IMR-90 (cell line): ENCODE measurements at regions not wholly inside any gene's neighbourhood (a gene's known extent, or its start where the extent isn't known, plus 50 kb on each side); places are given as distances from the start of the nearest gene placed in this dataset.

Experiments used
- ATAC-seq: fragments of 200-7000 bp; cut with Tn5 transposase; 2 replicates; pipeline ENCODE4 v1.9.1; 2020; ENCODE audit warnings: low read depth, mild to moderate bottlenecking, moderate library complexity
- BruUV-seq: library from RNA; stranded (reverse); fragments of 400-500 nt; replicated peaks from 2 replicates; lab custom pipeline; 2021; lab: Mats Ljungman, UMichigan
- CTCF ChIA-PET: fragments of 300-600 bp; formaldehyde crosslinking; extraction: SDS; loops from one replicate; lab custom pipeline; 2021; ENCODE audit warnings: antibody characterized with exemption; lab: Yijun Ruan, JAX
- POLR2A ChIA-PET: fragments of 300-600 bp; sonication (Branson Sonifier 250); formaldehyde crosslinking; loops from one replicate; lab custom pipeline; 2022; ENCODE audit warnings: antibody characterized with exemption; ENCODE audit not compliant: unreplicated experiment; lab: Charles Lee
- DNase-seq: peaks from one replicate; pipeline ENCODE4 v3.0.0; 2013
- H2AFZ ChIP-seq: replicated peaks from 2 replicates; pipeline ENCODE3; 2013; ENCODE audit warnings: low read length, mild to moderate bottlenecking; ENCODE audit not compliant: poor library complexity
- H2AK5ac ChIP-seq: 2 replicates; pipeline ENCODE4 v1.6.1; 2013; ENCODE audit warnings: low read depth, low read length, inconsistent platforms
- H2AK9ac ChIP-seq: replicated peaks from 2 replicates; pipeline ENCODE3; 2013; ENCODE audit warnings: mild to moderate bottlenecking, low read depth, low read length, moderate library complexity; ENCODE audit not compliant: poor library complexity
- H2BK120ac ChIP-seq: 2 replicates; pipeline ENCODE4 v1.6.1; 2013; ENCODE audit warnings: low read depth, low read length, inconsistent platforms
- H2BK15ac ChIP-seq: 3 replicates; pipeline ENCODE4 v1.6.1; 2013; ENCODE audit warnings: low read depth, low read length, inconsistent platforms
- H2BK20ac ChIP-seq: 2 replicates; pipeline ENCODE4 v1.6.1; 2013; ENCODE audit warnings: low read depth, mild to moderate bottlenecking, inconsistent platforms, low read length, moderate library complexity
- H2BK5ac ChIP-seq: 2 replicates; pipeline ENCODE4 v1.6.1; 2013; ENCODE audit warnings: mild to moderate bottlenecking, low read depth, low read length, inconsistent platforms; ENCODE audit not compliant: poor library complexity, severe bottlenecking
- H3K14ac ChIP-seq: replicated peaks from 2 replicates; pipeline ENCODE4 v1.6.1; 2013; ENCODE audit warnings: low read depth, low read length, inconsistent platforms
- H3K18ac ChIP-seq: 2 replicates; pipeline ENCODE4 v1.6.1; 2013; ENCODE audit warnings: low read depth, low read length, control low read depth
- H3K23ac ChIP-seq: 2 replicates; pipeline ENCODE4 v1.6.1; 2013; ENCODE audit warnings: low read depth, low read length, inconsistent platforms
- H3K27ac ChIP-seq: 2 replicates; pipeline ENCODE4 v1.5.1; 2013; ENCODE audit warnings: mild to moderate bottlenecking, control low read depth, low read length; ENCODE audit not compliant: insufficient read depth
- H3K27me3 ChIP-seq: 2 replicates; pipeline ENCODE4 v1.6.1; 2013; ENCODE audit warnings: low read length; ENCODE audit not compliant: control insufficient read depth, insufficient read depth
- H3K36me3 ChIP-seq: 2 replicates; pipeline ENCODE4 v1.6.1; 2013; ENCODE audit warnings: low read length, mixed read lengths; ENCODE audit not compliant: control insufficient read depth, insufficient read depth
- H3K4ac ChIP-seq: 2 replicates; pipeline ENCODE4 v1.6.1; 2013; ENCODE audit warnings: low read depth, low read length, inconsistent platforms
- H3K4me1 ChIP-seq: 2 replicates; pipeline ENCODE4 v1.6.1; 2013; ENCODE audit warnings: low read length, mixed read lengths; ENCODE audit not compliant: control insufficient read depth, insufficient read depth
- H3K4me2 ChIP-seq: 2 replicates; pipeline ENCODE4 v1.6.1; 2013; ENCODE audit warnings: low read depth, mild to moderate bottlenecking, control low read depth, low read length, moderate library complexity
- H3K4me3 ChIP-seq: 2 replicates; pipeline ENCODE4 v1.5.1; 2013; ENCODE audit warnings: low read depth, mild to moderate bottlenecking, control low read depth, low read length, moderate library complexity; ENCODE audit not compliant: insufficient read depth
- H3K56ac ChIP-seq: 2 replicates; pipeline ENCODE4 v1.6.1; 2013; ENCODE audit warnings: low read length, inconsistent platforms; ENCODE audit not compliant: insufficient read depth; ENCODE audit errors: extremely low read depth
- H3K79me1 ChIP-seq, 2 experiments: 2 replicates each; pipeline ENCODE4 v1.6.1; 2013; ENCODE audit warnings: low read length in 2 of 2, inconsistent platforms in 1 of 2, low read depth in 1 of 2
- H3K9ac ChIP-seq: 2 replicates; pipeline ENCODE4 v1.6.1; 2013; ENCODE audit warnings: low read depth, low read length, control low read depth
- H3K9me1 ChIP-seq: 2 replicates; pipeline ENCODE4 v1.6.1; 2013; ENCODE audit warnings: low read length, inconsistent platforms; ENCODE audit not compliant: insufficient read depth
- H3K9me3 ChIP-seq: 2 replicates; pipeline ENCODE4 v1.6.1; 2013; ENCODE audit warnings: low read length; ENCODE audit not compliant: control insufficient read depth, insufficient read depth
- H4K20me1 ChIP-seq: 2 replicates; pipeline ENCODE4 v1.6.1; 2013; ENCODE audit warnings: low read length, inconsistent platforms; ENCODE audit not compliant: insufficient read depth
- H4K5ac ChIP-seq: 2 replicates; pipeline ENCODE4 v1.6.1; 2013; ENCODE audit warnings: mild to moderate bottlenecking, low read depth, low read length, control low read depth
- H4K8ac ChIP-seq, 2 experiments: 2 replicates each; pipeline ENCODE4 v1.6.1; 2013; ENCODE audit warnings: low read depth in 2 of 2, low read length in 2 of 2, control low read depth in 1 of 2, inconsistent platforms in 1 of 2
- H4K91ac ChIP-seq: 2 replicates; pipeline ENCODE4 v1.6.1; 2013; ENCODE audit warnings: low read depth, low read length, inconsistent platforms; ENCODE audit not compliant: insufficient read depth
- ELK1 ChIP-seq: fragments of 150-350 bp; IDR thresholded peaks from 2 replicates; pipeline ENCODE4 v1.6.1; 2016; ENCODE audit warnings: low read depth, mild to moderate bottlenecking, low read length, moderate library complexity, borderline replicate concordance
- MAFK ChIP-seq: IDR thresholded peaks from 2 replicates; pipeline ENCODE4 v1.6.1; 2012; ENCODE audit warnings: low read depth, low read length, improper control_type of control experiment
- WGBS, 2 experiments: methylation state at CpG; one replicate each; pipeline versions ENCODE4 v1.1.5 to v1.1.7; 2013; ENCODE audit warnings: missing lambda C conversion rate in 2 of 2; ENCODE audit not compliant: insufficient read length in 1 of 2; ENCODE audit errors: extremely low coverage in 2 of 2; 5-methylcytosine and 5-hydroxymethylcytosine counted together
- dilution Hi-C: fragments of 300-500 bp; cut with HindIII; formaldehyde crosslinking; loops from one replicate; pipeline ENCODE4 v1.14.3; 2018; ENCODE audit warnings: low sequenced_read_pairs; ENCODE audit not compliant: unreplicated experiment
- in situ Hi-C: fragments of 300-500 bp; cut with MboI; formaldehyde crosslinking; loops from 3 replicates; pipeline ENCODE4 v1.14.3; 2019; ENCODE audit warnings: low sequenced_read_pairs, inconsistent platforms, mixed read lengths
- intact Hi-C: fragments of 100-400 bp; cut with micrococcal nuclease; formaldehyde crosslinking; loops from 2 replicates; pipeline ENCODE4 v1.10.0; 2022

DNA sequence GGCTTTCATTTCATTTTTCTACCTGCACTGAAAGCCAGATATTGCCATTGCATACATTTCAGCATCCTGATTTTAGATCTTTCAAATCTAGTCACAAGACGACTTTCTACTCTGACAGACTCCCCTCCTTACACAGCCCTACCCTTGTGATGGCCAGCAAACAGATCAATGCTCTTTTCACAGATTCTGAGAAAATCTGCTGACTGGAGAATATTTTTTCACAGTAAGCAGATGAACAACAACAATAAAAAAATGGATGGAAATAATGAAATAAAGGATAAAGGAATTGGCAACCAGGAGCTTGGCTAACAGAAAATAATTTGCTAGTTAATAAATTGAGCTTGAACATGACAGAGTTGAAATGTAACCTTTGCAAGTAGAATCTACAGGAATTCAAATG, 527.2 kb downstream of the IRS1 start:
- BruUV-seq, result no TSS peak
- Histone ChIP-seq H3K9ac (no peak overlapping the region), H3K79me1 (no peaks in the 10 kb centered on the region), H3K36me3 (no peaks in the 10 kb centered on the region), H3K4me1 (no peaks in the 10 kb centered on the region), H2BK5ac (no peak overlapping the region), H2BK20ac (no peak overlapping the region), H3K9me1 (no peaks in the 10 kb centered on the region), H2AK5ac (no peak overlapping the region), H2BK15ac (no peak overlapping the region), H2AFZ (no peak overlapping the region), H2AK9ac (no peak overlapping the region), H3K4me3 (no peak overlapping the region), H4K8ac (no peak overlapping the region), H4K20me1 (no peaks in the 10 kb centered on the region), H3K27me3 (no peaks in the 10 kb centered on the region), H3K9me3 (no peaks in the 10 kb centered on the region), H3K56ac (no peak overlapping the region), H4K91ac (no peak overlapping the region), H3K4ac (no peak overlapping the region), H3K18ac (no peak overlapping the region), H3K4me2 (no peak overlapping the region), H3K23ac (no peak overlapping the region), H3K14ac (no peak overlapping the region), H3K27ac (no peak overlapping the region), H2BK120ac (no peak overlapping the region), H4K5ac (no peak overlapping the region)
- DNase-seq, result no peak
- ATAC-seq, result no peak
- intact Hi-C loops, result no loop called here
- dilution Hi-C loops, result no loop called here
- no CpG with 5 or more reads among the region's 1 CpG for WGBS, 2 experiments
- TF ChIP-seq ELK1, result no peak
- peak; percentile 73 for TF ChIP-seq MAFK
- in situ Hi-C loops, result no loop called here
- ChIA-PET POLR2A (no interaction called here), CTCF (no interaction called here)
